WTC11 (cell line): ENCODE measurements at regions not wholly inside any gene's neighbourhood (a gene's known extent, or its start where the extent isn't known, plus 50 kb on each side); places are given as distances from the start of the nearest gene placed in this dataset.

ENCODE experiments used
- ATAC-seq: fragments of 200-7000 bp; cut with Tn5 transposase; 2 replicates; pipeline ENCODE4 v1.10.0; 2021; ENCODE audit warnings: mild to moderate bottlenecking, moderate library complexity
- CTCF ChIA-PET: fragments of 300-600 bp; sonication (Branson Sonifier 250); formaldehyde crosslinking; loops from one replicate; lab custom pipeline; 2021; ENCODE audit warnings: antibody characterized with exemption; lab: Charles Lee
- POLR2A ChIA-PET: fragments of 350-600 bp; sonication (Branson Sonifier 250); formaldehyde crosslinking; loops from one replicate; lab custom pipeline; 2021; ENCODE audit warnings: antibody characterized with exemption; lab: Charles Lee
- DNase-seq: peaks from one replicate; pipeline ENCODE4 v3.0.0; 2021; ENCODE audit warnings: low spot score
- H3K27ac Mint-ChIP-seq: 2 replicates; pipeline ENCODE4 v1.8.0; 2021; ENCODE audit warnings: mixed read lengths
- H3K27me3 Mint-ChIP-seq: 2 replicates; pipeline ENCODE4 v1.8.0; 2021; ENCODE audit warnings: low read depth, mild to moderate bottlenecking, moderate library complexity, mixed read lengths
- H3K36me3 Mint-ChIP-seq: 2 replicates; pipeline ENCODE4 v1.8.0; 2021; ENCODE audit warnings: mixed read lengths
- H3K4me1 Mint-ChIP-seq: 2 replicates; pipeline ENCODE4 v1.8.0; 2022; ENCODE audit warnings: mixed read lengths
- H3K4me3 Mint-ChIP-seq: 2 replicates; pipeline ENCODE4 v1.8.0; 2021; ENCODE audit warnings: mild to moderate bottlenecking, moderate library complexity, mixed read lengths
- H3K9me3 Mint-ChIP-seq: 2 replicates; pipeline ENCODE4 v1.8.0; 2021; ENCODE audit warnings: mixed read lengths
- ARID4B ChIP-seq: sonication (generic); formaldehyde crosslinking; IDR thresholded peaks from 2 replicates; pipeline ENCODE4 v1.8.0; 2023; ENCODE audit warnings: missing genetic modification reagents, mild to moderate bottlenecking, borderline replicate concordance
- ETV6 ChIP-seq: sonication (generic); formaldehyde crosslinking; IDR thresholded peaks from 2 replicates; pipeline ENCODE4 v1.8.1; 2022; ENCODE audit warnings: mild to moderate bottlenecking, missing genetic modification reagents
- JUN ChIP-seq: sonication (generic); formaldehyde crosslinking; IDR thresholded peaks from 2 replicates; pipeline ENCODE4 v1.8.0; 2023; ENCODE audit warnings: mild to moderate bottlenecking, missing genetic modification reagents
- NFATC4 ChIP-seq: fragments of 250-450 bp; sonication (Bioruptor Pico); IDR thresholded peaks from 2 replicates; pipeline ENCODE4 v1.9.0; 2021; ENCODE audit warnings: mild to moderate bottlenecking
- NFYB ChIP-seq: sonication (generic); formaldehyde crosslinking; conservative IDR thresholded peaks from 2 replicates; pipeline ENCODE4 v1.8.0; 2022; ENCODE audit warnings: low read depth, missing genetic modification reagents
- NR3C1 ChIP-seq: sonication (generic); formaldehyde crosslinking; conservative IDR thresholded peaks from 2 replicates; pipeline ENCODE4 v1.8.1; 2023; ENCODE audit warnings: low read depth, mild to moderate bottlenecking, missing genetic modification reagents
- PRDM15 ChIP-seq: sonication (generic); formaldehyde crosslinking; IDR thresholded peaks from 2 replicates; pipeline ENCODE4 v1.8.0; 2022; ENCODE audit warnings: missing genetic modification reagents
- PRRX2 ChIP-seq: fragments of 250-450 bp; sonication (Bioruptor Pico); IDR thresholded peaks from 2 replicates; pipeline ENCODE4 v1.8.0; 2021; ENCODE audit warnings: mild to moderate bottlenecking
- SMAD4 ChIP-seq: sonication (generic); formaldehyde crosslinking; IDR thresholded peaks from 2 replicates; pipeline ENCODE4 v1.8.0; 2022; ENCODE audit warnings: mild to moderate bottlenecking, missing genetic modification reagents
- STAT6 ChIP-seq: sonication (generic); formaldehyde crosslinking; conservative IDR thresholded peaks from 2 replicates; pipeline ENCODE4 v1.8.1; 2023; ENCODE audit warnings: mild to moderate bottlenecking, low read depth, missing genetic modification reagents, moderate library complexity
- ZNF219 ChIP-seq: sonication (generic); formaldehyde crosslinking; IDR thresholded peaks from 2 replicates; pipeline ENCODE4 v1.8.0; 2023; ENCODE audit warnings: missing genetic modification reagents, mild to moderate bottlenecking, borderline replicate concordance
- ZNF317 ChIP-seq: sonication (generic); formaldehyde crosslinking; IDR thresholded peaks from 2 replicates; pipeline ENCODE4 v1.8.1; 2023; ENCODE audit warnings: low read depth, mild to moderate bottlenecking, moderate library complexity, missing genetic modification reagents, borderline replicate concordance
- ZNF425 ChIP-seq: fragments of 250-450 bp; sonication (Bioruptor Pico); conservative IDR thresholded peaks from 2 replicates; pipeline ENCODE4 v1.9.0; 2021; ENCODE audit warnings: mild to moderate bottlenecking

- TF ChIP-seq JUN (CRISPR knock-in tag) (no peak), ETV6 (CRISPR knock-in tag) (no peak)
These were observed 238.5 kb downstream of the PRR32 start (continued) for GRCh38 chrX:127057891-127058619.

GRCh38 chrX:127085939-127086338 is 266.4 kb downstream of the PRR32 start:
- Mint-ChIP-seq H3K4me3 (no peak overlapping the region), H3K36me3 (no peaks in the 10 kb centered on the region), H3K9me3 (no peaks in the 10 kb centered on the region), H3K4me1 (no peaks in the 10 kb centered on the region), H3K27ac (no peak overlapping the region), H3K27me3 (no peaks in the 10 kb centered on the region)
- ATAC-seq (no peak), DNase-seq (no peak)
- CTCF ChIA-PET, result no interaction called here
- no peak for TF ChIP-seq ZNF219 (CRISPR knock-in tag)
- TF ChIP-seq STAT6 (CRISPR knock-in tag), result no peak
- TF ChIP-seq NFATC4 (CRISPR knock-in tag), result no peak
- TF ChIP-seq NR3C1, result no peak
- TF ChIP-seq ZNF425, result no peak
- TF ChIP-seq NFYB (CRISPR knock-in tag), result no peak
- TF ChIP-seq PRRX2 (CRISPR knock-in tag), result no peak
- no peak for TF ChIP-seq PRDM15 (CRISPR knock-in tag)
- no peak for TF ChIP-seq ARID4B (CRISPR knock-in tag)
- TF ChIP-seq ZNF317 (CRISPR knock-in tag), result no peak
- TF ChIP-seq SMAD4 (CRISPR knock-in tag), result no peak
- POLR2A ChIA-PET, result no interaction called here
